ENCODE measurements at regions not wholly inside any gene's neighbourhood (a gene's known extent, or its start where the extent isn't known, plus 50 kb on each side); places are given as distances from the start of the nearest gene placed in this dataset.
"Not testable (repeated sequence)": the region's sequence is repeated elsewhere in the genome, so short reads cannot be mapped to it uniquely, and the experiment has no call there.

DNA sequence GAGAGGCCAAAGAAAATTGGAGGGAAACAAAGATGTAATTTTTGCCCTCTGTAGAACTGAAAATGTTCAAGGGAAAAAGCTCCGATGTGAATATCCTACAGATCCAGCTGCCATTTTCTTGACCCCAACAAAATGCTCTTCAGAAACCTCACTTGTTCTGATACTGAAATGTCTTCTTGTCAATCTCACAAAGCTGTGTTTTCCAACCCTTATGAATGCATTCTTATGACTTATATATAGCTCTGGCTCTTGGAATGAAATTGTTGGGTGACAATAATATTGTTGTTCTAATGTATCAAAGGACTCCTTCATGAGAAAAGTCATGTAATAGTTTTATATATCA lies 157.1 kb upstream of the TGFBR2 start:
- DNase-seq (ENCODE audit: low read depth, low spot score), result no peak
- no peak overlapping the region for H3K4me3 ChIP-seq (ENCODE audit: low read depth, low read length)
- POLR2A ChIA-PET, result no interaction called here
- CTCF ChIA-PET, result interaction anchor here (0.8 to 1.0 kb wide), 2 partner anchors 8 to 13 kb away, joined by 3 read pairs; no protein-coding TSS in a partner anchor
- TF ChIP-seq, protein P1, sequence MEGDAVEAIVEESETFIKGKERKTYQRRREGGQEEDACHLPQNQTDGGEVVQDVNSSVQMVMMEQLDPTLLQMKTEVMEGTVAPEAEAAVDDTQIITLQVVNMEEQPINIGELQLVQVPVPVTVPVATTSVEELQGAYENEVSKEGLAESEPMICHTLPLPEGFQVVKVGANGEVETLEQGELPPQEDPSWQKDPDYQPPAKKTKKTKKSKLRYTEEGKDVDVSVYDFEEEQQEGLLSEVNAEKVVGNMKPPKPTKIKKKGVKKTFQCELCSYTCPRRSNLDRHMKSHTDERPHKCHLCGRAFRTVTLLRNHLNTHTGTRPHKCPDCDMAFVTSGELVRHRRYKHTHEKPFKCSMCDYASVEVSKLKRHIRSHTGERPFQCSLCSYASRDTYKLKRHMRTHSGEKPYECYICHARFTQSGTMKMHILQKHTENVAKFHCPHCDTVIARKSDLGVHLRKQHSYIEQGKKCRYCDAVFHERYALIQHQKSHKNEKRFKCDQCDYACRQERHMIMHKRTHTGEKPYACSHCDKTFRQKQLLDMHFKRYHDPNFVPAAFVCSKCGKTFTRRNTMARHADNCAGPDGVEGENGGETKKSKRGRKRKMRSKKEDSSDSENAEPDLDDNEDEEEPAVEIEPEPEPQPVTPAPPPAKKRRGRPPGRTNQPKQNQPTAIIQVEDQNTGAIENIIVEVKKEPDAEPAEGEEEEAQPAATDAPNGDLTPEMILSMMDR (IDR thresholded peaks at IDR 0.05; ENCODE audit: insufficient read depth, low read length, missing control alignments), result no peak

DNA sequence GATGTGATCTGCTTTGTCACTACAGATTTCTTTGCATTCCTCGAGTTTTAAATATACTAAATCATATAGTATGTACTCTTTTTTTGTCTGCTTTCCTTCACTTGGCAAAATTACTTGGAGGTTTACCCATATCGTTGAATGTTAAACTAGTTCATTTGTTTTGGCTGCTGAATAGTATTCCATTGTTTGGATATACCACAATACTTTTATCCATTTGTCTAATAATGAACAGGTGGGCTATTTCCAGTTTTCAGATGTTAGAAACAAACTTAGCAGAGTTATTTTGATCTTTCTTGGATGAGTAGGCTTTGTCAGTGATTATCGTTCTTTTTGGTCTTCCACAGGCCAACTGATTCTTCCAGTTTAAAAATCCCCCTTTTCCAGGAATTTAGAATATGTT lies 154.0 kb upstream of the TGFBR2 start:
- DNase-seq (ENCODE audit: low read depth, low spot score), result no peak
- TF ChIP-seq, protein P1 (IDR thresholded peaks at IDR 0.05; ENCODE audit: insufficient read depth, low read length, missing control alignments), result no peak
- ChIA-PET CTCF (no interaction called here), POLR2A (no interaction called here)
- no peak overlapping the region for H3K4me3 ChIP-seq (ENCODE audit: low read depth, low read length)

DNA sequence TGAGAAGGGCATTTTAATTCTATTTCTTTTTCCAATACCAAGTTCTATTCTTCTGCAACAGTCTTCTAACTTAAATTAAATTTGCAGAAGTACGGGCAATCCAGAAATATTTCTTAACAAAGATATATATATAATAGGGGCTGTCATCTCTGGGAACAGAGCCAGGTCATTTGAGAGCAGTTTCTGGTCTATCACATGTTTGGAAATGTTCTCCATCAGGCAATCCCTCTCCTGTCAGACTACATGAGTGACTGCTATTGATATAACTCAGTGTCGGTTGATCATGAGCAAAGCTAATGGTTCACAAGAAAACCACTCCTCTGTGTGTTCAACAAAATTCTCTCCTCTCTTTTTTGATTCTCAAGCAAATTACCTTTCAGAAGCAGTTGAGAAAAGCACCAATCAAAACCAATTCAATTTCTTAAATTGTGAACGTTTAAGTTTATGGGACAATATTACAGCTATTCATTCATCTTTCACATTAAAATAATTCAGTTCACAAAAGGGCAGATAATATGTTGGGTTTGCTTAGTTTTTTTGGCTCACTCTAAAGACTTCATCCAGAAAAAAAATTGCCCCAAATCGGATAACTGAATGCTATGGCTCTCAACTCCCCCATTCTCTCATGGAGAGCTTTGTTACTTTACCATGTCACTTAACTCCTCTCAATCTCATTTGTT lies 152.9 kb upstream of the TGFBR2 start:
- DNase-seq (ENCODE audit: low read depth, low spot score), result no peak
- POLR2A ChIA-PET, result no interaction called here
- CTCF ChIA-PET, result no interaction called here

DNA sequence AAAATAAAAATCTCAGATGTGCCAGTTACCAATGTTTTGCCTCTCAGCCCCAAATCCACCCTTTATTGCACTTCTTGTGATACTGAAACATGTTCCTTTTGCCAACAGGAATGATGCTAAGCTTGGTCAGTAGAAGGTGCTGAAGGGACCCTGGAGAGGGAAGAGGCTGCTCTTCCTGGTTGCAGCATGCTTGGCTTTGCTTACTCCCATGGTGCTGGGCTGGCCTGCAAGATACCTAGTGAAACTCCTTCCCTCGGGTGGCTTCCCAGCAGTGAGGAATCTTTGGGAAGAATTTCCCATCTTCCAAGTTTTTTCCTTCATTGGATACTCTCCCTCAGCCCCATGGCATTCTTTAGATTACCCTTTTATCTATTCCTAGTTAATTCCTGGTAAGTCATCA lies 151.8 kb upstream of the TGFBR2 start:
- H3K4me3 ChIP-seq (ENCODE audit: low read depth, low read length), result no peak overlapping the region
- TF ChIP-seq, protein P1 (IDR thresholded peaks at IDR 0.05; ENCODE audit: insufficient read depth, low read length, missing control alignments), result no peak
- ChIA-PET POLR2A (no interaction called here), CTCF (interaction anchor here (0.6 kb wide), 1 partner anchor 232 kb away, joined by 3 read pairs; no protein-coding TSS in a partner anchor)
- DNase-seq (ENCODE audit: low read depth, low spot score), result no peak

More for the DNA sequence above, 152.9 kb upstream of the TGFBR2 start:
- H3K4me3 ChIP-seq (ENCODE audit: low read depth, low read length), result no peak overlapping the region
- TF ChIP-seq, protein P1 (IDR thresholded peaks at IDR 0.05; ENCODE audit: insufficient read depth, low read length, missing control alignments), result no peak

DNA sequence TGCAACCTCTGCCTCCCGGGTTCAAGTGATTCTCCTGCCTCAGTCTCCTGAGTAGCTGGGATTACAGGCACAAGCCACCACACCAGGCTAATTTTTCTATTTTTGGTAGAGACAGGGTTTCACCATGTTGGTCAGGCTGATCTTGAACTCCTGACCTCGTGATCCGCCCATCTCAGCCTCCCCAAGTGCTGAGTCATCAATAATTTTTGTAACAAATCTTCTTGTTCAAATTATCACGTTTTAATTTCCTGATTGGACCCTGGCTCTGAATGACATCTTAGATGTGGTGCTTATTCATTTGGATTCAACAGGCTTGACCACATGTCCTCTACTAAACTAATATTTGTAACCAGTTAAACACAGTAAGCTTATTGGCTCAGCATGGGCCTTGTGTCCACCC lies 151.3 kb upstream of the TGFBR2 start:
- CTCF ChIA-PET, result interaction anchor here (0.6 kb wide), 1 partner anchor 231 kb away, joined by 3 read pairs; no protein-coding TSS in a partner anchor
- POLR2A ChIA-PET; H3K4me3 ChIP-seq (ENCODE audit: low read depth, low read length); DNase-seq (ENCODE audit: low read depth, low spot score): not testable (repeated sequence)

DNA sequence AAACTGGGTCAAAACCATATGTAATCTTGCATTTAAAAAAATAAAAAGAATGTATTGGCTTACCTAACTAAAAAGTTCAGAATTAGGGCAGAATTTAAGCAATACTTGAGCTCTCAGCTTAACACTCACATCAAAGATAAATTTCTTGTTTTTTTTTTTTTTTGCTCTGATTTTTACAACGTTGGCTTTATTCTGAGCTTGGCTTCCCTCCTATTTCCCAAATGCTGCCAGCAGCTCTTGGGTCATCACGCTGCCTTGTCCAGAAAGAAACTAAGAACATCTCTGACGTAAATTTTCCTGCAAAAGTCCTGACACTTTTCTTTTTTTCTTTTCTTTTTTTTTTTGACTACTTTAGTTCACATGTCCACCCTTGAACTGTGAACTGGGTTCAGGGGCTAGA lies 150.6 kb upstream of the TGFBR2 start:
- CTCF ChIA-PET, result no interaction called here
- POLR2A ChIA-PET, result no interaction called here
- TF ChIP-seq, protein P1 (IDR thresholded peaks at IDR 0.05; ENCODE audit: insufficient read depth, low read length, missing control alignments), result no peak

DNA sequence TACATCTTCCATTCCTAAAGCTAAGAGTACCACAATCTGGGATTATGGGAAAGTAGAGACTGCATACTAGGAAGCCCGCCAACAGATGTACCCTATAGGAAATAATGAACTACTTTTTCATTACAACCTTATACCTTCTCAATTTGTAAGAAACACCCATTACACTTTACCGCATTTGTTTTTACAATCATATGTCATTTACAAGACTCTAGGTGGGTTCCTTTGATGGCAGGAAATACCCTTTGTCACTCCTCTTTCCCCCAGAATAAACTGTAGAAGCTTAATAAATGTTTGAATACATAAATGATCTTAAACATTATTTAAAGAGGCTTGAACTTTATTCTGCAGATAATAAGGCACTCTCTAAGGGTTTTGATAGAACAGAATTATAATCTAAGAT lies 150.1 kb upstream of the TGFBR2 start:
- no peak overlapping the region for H3K4me3 ChIP-seq (ENCODE audit: low read depth, low read length)
- TF ChIP-seq, protein P1 (IDR thresholded peaks at IDR 0.05; ENCODE audit: insufficient read depth, low read length, missing control alignments), result no peak
- DNase-seq (ENCODE audit: low read depth, low spot score), result no peak
- POLR2A ChIA-PET, result interaction anchor here (0.6 kb wide), 1 partner anchor 56 kb away, joined by 3 read pairs; no protein-coding TSS in a partner anchor
- CTCF ChIA-PET, result interaction anchor here (1.4 to 1.6 kb wide), 2 partner anchors 7 to 237 kb away, joined by 3 to 6 read pairs; no protein-coding TSS in a partner anchor

More for the DNA sequence above, 150.6 kb upstream of the TGFBR2 start:
- no peak for DNase-seq (ENCODE audit: low read depth, low spot score)
- H3K4me3 ChIP-seq (ENCODE audit: low read depth, low read length), result no peak overlapping the region
